SK-N-SH (cell line): ENCODE measurements at regions not wholly inside any gene's neighbourhood (a gene's known extent, or its start where the extent isn't known, plus 50 kb on each side); places are given as distances from the start of the nearest gene placed in this dataset.

Experiments
- CTCF ChIA-PET: fragments of 300-600, 350-600 bp; formaldehyde crosslinking; extraction: SDS; loops from one replicate; lab custom pipeline; 2021; lab: Yijun Ruan, JAX
- POLR2A ChIA-PET: fragments of 350-600 bp; sonication (Branson Sonifier 250); formaldehyde crosslinking; extraction: SDS; loops from one replicate; lab custom pipeline; 2020; ENCODE audit warnings: antibody characterized with exemption, inconsistent platforms; lab: Yijun Ruan, JAX
- DNase-seq: peaks from one replicate; pipeline ENCODE4 v3.0.0; 2012
- H2AFZ ChIP-seq: fragments of 200-600 bp; sonication (generic); 2 replicates; pipeline ENCODE4 v1.8.1; 2016; ENCODE audit warnings: antibody characterized with exemption, mild to moderate bottlenecking, low read depth
- H3F3A ChIP-seq: fragments of 200-600 bp; sonication (generic); replicated peaks from 2 replicates; pipeline ENCODE3; 2016; ENCODE audit warnings: antibody characterized with exemption, mild to moderate bottlenecking; ENCODE audit not compliant: insufficient read depth
- H3K27ac ChIP-seq, 2 experiments: fragments of 200-500 bp in 1 of 2; fragments of 200-600 bp in 1 of 2; sonication (Bioruptor generic) in 1 of 2; sonication (generic), shearing (Covaris generic) in 1 of 2; 2 replicates each; pipeline versions ENCODE4 v1.5.1 to v1.6.1; 2014 to 2016; ENCODE audit warnings: low read depth in 2 of 2, inconsistent platforms in 1 of 2, low read length in 1 of 2, mild to moderate bottlenecking in 1 of 2, mixed read lengths in 1 of 2
- H3K27me3 ChIP-seq: fragments of 200-600 bp; sonication (generic), shearing (Covaris generic); 2 replicates; pipeline ENCODE4 v1.6.1; 2016; ENCODE audit warnings: mixed run types; ENCODE audit not compliant: insufficient read depth
- H3K36me3 ChIP-seq, 2 experiments: fragments of 200-500 bp in 1 of 2; fragments of 200-600 bp in 1 of 2; sonication (Bioruptor generic) in 1 of 2; sonication (generic) in 1 of 2; replicated peaks in 1 of 2; 2 replicates each; pipeline versions ENCODE3 to v1.5.1; 2014 to 2016; ENCODE audit warnings: low read length in 1 of 2, mild to moderate bottlenecking in 1 of 2; ENCODE audit not compliant: insufficient read depth in 2 of 2, control insufficient read depth in 1 of 2
- H3K4me1 ChIP-seq, 2 experiments: fragments of 200-500 bp in 1 of 2; fragments of 200-600 bp in 1 of 2; sonication (Bioruptor generic) in 1 of 2; sonication (generic), shearing (Covaris generic) in 1 of 2; 2 replicates each; pipeline versions ENCODE4 v1.5.1 to v1.6.1; 2014 to 2016; ENCODE audit warnings: low read depth in 1 of 2, low read length in 1 of 2, mixed run types in 1 of 2; ENCODE audit not compliant: insufficient read depth in 2 of 2, control insufficient read depth in 1 of 2
- H3K4me2 ChIP-seq: fragments of 200-600 bp; sonication (generic), shearing (Covaris generic); 2 replicates; pipeline ENCODE4 v1.6.1; 2017; ENCODE audit warnings: mixed run types
- H3K4me3 ChIP-seq, 2 experiments: fragments of 200-500 bp in 1 of 2; fragments of 200-600 bp in 1 of 2; sonication (Bioruptor generic) in 1 of 2; sonication (generic), shearing (Covaris generic) in 1 of 2; 2 replicates each; pipeline versions ENCODE4 v1.5.1 to v1.8.1; 2014 to 2016; ENCODE audit warnings: low read depth in 2 of 2, inconsistent platforms in 1 of 2, low read length in 1 of 2, mild to moderate bottlenecking in 1 of 2, mixed read lengths in 1 of 2, moderate library complexity in 1 of 2
- H3K79me2 ChIP-seq: fragments of 200-600 bp; sonication (generic); 2 replicates; pipeline ENCODE4 v1.8.1; 2017; ENCODE audit warnings: mild to moderate bottlenecking; ENCODE audit not compliant: insufficient read depth
- H3K9ac ChIP-seq: fragments of 200-600 bp; sonication (generic); 2 replicates; pipeline ENCODE4 v1.6.1; 2017; ENCODE audit warnings: mixed run types
- H3K9me2 ChIP-seq: fragments of 200-600 bp; sonication (generic); 2 replicates; pipeline ENCODE4 v1.6.1; 2017; ENCODE audit warnings: mixed run types
- H3K9me3 ChIP-seq: fragments of 200-600 bp; sonication (generic); 2 replicates; pipeline ENCODE4 v1.6.1; 2017; ENCODE audit warnings: mixed run types, mild to moderate bottlenecking, moderate library complexity
- H4K20me1 ChIP-seq: fragments of 200-600 bp; sonication (generic); 2 replicates; pipeline ENCODE4 v1.6.1; 2017; ENCODE audit warnings: mild to moderate bottlenecking, mixed run types; ENCODE audit not compliant: insufficient read depth
- CHD2 ChIP-seq: fragments of 150-350 bp; IDR thresholded peaks from 2 replicates; pipeline ENCODE4 v1.6.1; 2018; ENCODE audit warnings: low read length; ENCODE audit not compliant: partially characterized antibody
- EP300 ChIP-seq, 2 experiments: IDR thresholded peaks; 2 replicates each; pipeline versions ENCODE4 v1.4.0 to v1.6.1; 2012; ENCODE audit warnings: borderline replicate concordance in 1 of 2, low read depth in 1 of 2, low read length in 1 of 2
- EZH2phosphoT487 ChIP-seq: fragments of 200-600 bp; sonication (generic); IDR thresholded peaks from 2 replicates; pipeline ENCODE4 v1.6.1; 2017; ENCODE audit warnings: low read depth, mixed run types, mild to moderate bottlenecking, antibody characterized with exemption, moderate library complexity, borderline replicate concordance
- FOSL2 ChIP-seq: IDR thresholded peaks from 2 replicates; pipeline ENCODE4 v1.4.0; 2012; ENCODE audit warnings: low read depth, mild to moderate bottlenecking, moderate library complexity, borderline replicate concordance
- FOXJ3 ChIP-seq: sonication (generic); formaldehyde crosslinking; IDR thresholded peaks from 2 replicates; pipeline ENCODE4 v1.5.1; 2020; ENCODE audit warnings: mild to moderate bottlenecking, missing genetic modification reagents
- JUND ChIP-seq: IDR thresholded peaks from 2 replicates; pipeline ENCODE4 v1.4.0; 2012
- MAX ChIP-seq: IDR thresholded peaks from 2 replicates; pipeline ENCODE4 v1.4.0; 2012; ENCODE audit warnings: low read depth
- MEF2A ChIP-seq: IDR thresholded peaks from 2 replicates; pipeline ENCODE4 v1.4.0; 2012; ENCODE audit warnings: low read depth, borderline replicate concordance
- PBX3 ChIP-seq: IDR thresholded peaks from 2 replicates; pipeline ENCODE4; 2012
- POLR2AphosphoS5 ChIP-seq: IDR thresholded peaks from 2 replicates; pipeline ENCODE4 v1.6.1; 2012; ENCODE audit warnings: low read depth, low read length
- RAD21 ChIP-seq: IDR thresholded peaks from 2 replicates; pipeline ENCODE4 v1.6.1; 2012; ENCODE audit warnings: mild to moderate bottlenecking, low read length
- RCOR1 ChIP-seq: fragments of 150-350 bp; IDR thresholded peaks from 2 replicates; pipeline ENCODE4 v1.6.1; 2017; ENCODE audit warnings: antibody characterized with exemption, low read length
- REST ChIP-seq: IDR thresholded peaks from 2 replicates; pipeline ENCODE4 v1.6.1; 2012; ENCODE audit warnings: mild to moderate bottlenecking, low read depth, low read length, moderate library complexity
- RFX5 ChIP-seq: IDR thresholded peaks from 2 replicates; pipeline ENCODE4 v1.6.1; 2012; ENCODE audit warnings: mild to moderate bottlenecking, improper control_type of control experiment, low read length
- RXRA ChIP-seq: IDR thresholded peaks from 2 replicates; pipeline ENCODE4 v1.4.0; 2012; ENCODE audit warnings: low read depth, mild to moderate bottlenecking, borderline replicate concordance
- SIN3A ChIP-seq: IDR thresholded peaks from 2 replicates; pipeline ENCODE4 v1.6.1; 2012; ENCODE audit warnings: low read depth, mild to moderate bottlenecking, low read length, moderate library complexity, borderline replicate concordance
- SMC3 ChIP-seq: IDR thresholded peaks from 2 replicates; pipeline ENCODE4 v1.6.1; 2012; ENCODE audit warnings: low read depth, low read length, improper control_type of control experiment
- TAF1 ChIP-seq: IDR thresholded peaks from 2 replicates; pipeline ENCODE4 v1.6.1; 2012; ENCODE audit warnings: low read depth, mild to moderate bottlenecking, low read length, moderate library complexity, borderline replicate concordance
- TCF12 ChIP-seq: IDR thresholded peaks from 2 replicates; pipeline ENCODE4 v1.4.0; 2012
- TEAD4 ChIP-seq: IDR thresholded peaks from 2 replicates; pipeline ENCODE4 v1.4.0; 2012; ENCODE audit warnings: mild to moderate bottlenecking, borderline replicate concordance; ENCODE audit not compliant: insufficient read depth
- YY1 ChIP-seq: IDR thresholded peaks from 2 replicates; pipeline ENCODE4 v1.4.0; 2012; ENCODE audit warnings: low read depth, mild to moderate bottlenecking
- WGBS: methylation state at CpG from one replicate; pipeline ENCODE4 v1.1.6; 2017; ENCODE audit warnings: low lambda C conversion rate; 5-methylcytosine and 5-hydroxymethylcytosine counted together
- TF ChIP-seq, protein P1 (sequence below): fragments of 200-600 bp; sonication (generic); IDR thresholded peaks from 2 replicates; pipeline ENCODE4 v1.6.1; 2017; ENCODE audit warnings: antibody characterized with exemption, mild to moderate bottlenecking, moderate library complexity

GRCh38 chr3:35065891-35066290, 573.4 kb upstream of the ARPP21 start:
- Histone ChIP-seq H3K9ac (no peak overlapping the region), H3K4me3 (no peak overlapping the region), H3K4me1 (peaks cover 0 to 2% of the 10 kb centered on the region in 2 experiments; a peak in 1 of 4 replicates), H3K9me3 (no peaks in the 10 kb centered on the region), H3K4me2 (no peak overlapping the region), H3K27me3 (no peaks in the 10 kb centered on the region), H3K9me2 (no peaks in the 10 kb centered on the region), H3K27ac (no peak overlapping the region)
- no peak for DNase-seq
- ChIA-PET POLR2A (no interaction called here), CTCF (no interaction called here)
- TF ChIP-seq FOXJ3 (CRISPR knock-in tag) (no peak), EP300 (IDR thresholded peaks at IDR 0.05; ENCODE audit: borderline replicate concordance in 1 of 2, low read depth in 1 of 2, low read length in 1 of 2) (no peak), YY1 (no peak), TCF12 (no peak), SMC3 (no peak), EZH2phosphoT487 (no peak), POLR2AphosphoS5 (no peak), CHD2 (no peak), TAF1 (no peak), PBX3 (no peak), RAD21 (no peak), MEF2A (no peak), TEAD4 (no peak)
- TF ChIP-seq, protein P1, sequence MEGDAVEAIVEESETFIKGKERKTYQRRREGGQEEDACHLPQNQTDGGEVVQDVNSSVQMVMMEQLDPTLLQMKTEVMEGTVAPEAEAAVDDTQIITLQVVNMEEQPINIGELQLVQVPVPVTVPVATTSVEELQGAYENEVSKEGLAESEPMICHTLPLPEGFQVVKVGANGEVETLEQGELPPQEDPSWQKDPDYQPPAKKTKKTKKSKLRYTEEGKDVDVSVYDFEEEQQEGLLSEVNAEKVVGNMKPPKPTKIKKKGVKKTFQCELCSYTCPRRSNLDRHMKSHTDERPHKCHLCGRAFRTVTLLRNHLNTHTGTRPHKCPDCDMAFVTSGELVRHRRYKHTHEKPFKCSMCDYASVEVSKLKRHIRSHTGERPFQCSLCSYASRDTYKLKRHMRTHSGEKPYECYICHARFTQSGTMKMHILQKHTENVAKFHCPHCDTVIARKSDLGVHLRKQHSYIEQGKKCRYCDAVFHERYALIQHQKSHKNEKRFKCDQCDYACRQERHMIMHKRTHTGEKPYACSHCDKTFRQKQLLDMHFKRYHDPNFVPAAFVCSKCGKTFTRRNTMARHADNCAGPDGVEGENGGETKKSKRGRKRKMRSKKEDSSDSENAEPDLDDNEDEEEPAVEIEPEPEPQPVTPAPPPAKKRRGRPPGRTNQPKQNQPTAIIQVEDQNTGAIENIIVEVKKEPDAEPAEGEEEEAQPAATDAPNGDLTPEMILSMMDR, result no peak
- TF ChIP-seq, all 33 proteins: peak for 0
- Histone ChIP-seq H3K79me2 (no peaks in the 10 kb centered on the region), H2AFZ (no peak overlapping the region), H4K20me1 (no peaks in the 10 kb centered on the region), H3K36me3 (no peaks in the 10 kb centered on the region), H3F3A (no peaks in the 10 kb centered on the region)
- WGBS, result 66% methylated on average over 1 of the region's 1 CpG

DNA sequence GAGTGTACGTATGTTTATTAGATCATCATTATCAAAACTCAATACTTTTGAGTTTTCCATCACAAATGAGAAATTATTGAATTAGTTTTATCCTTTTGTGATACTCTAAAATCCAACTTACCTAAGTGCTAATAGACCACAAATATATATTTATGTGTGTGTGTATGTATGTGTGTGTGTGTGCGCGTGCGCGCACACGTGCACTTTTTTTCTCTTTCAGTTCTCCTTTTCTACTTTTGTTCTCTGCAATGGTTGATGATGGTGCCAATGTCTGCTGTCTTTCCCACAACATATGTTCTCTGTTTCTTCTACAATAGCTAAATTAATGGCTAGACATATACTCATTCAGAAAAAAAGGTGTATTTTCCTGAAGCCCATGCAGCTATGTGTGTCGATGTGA, 571.6 kb upstream of the ARPP21 start:
- H3K9me2 ChIP-seq, result no peaks in the 10 kb centered on the region
- no peak overlapping the region for H3K4me3 ChIP-seq
- H3K4me1 ChIP-seq, result peaks cover 0 to 2% of the 10 kb centered on the region in 2 experiments; a peak in 1 of 4 replicates
- no peak overlapping the region for H3K9ac ChIP-seq
- no peaks in the 10 kb centered on the region for H4K20me1 ChIP-seq
- no peak for DNase-seq
- no peaks in the 10 kb centered on the region for H3F3A ChIP-seq
- no peaks in the 10 kb centered on the region for H3K9me3 ChIP-seq
- H3K27ac ChIP-seq, result no peak overlapping the region
- H3K36me3 ChIP-seq, result no peaks in the 10 kb centered on the region
- no peaks in the 10 kb centered on the region for H3K79me2 ChIP-seq
- H3K4me2 ChIP-seq, result no peak overlapping the region
- H2AFZ ChIP-seq, result no peak overlapping the region
- CTCF ChIA-PET, result no interaction called here
- 76% methylated on average over 7 of the region's 7 CpGs for WGBS
- POLR2A ChIA-PET, result no interaction called here
- H3K27me3 ChIP-seq, result no peaks in the 10 kb centered on the region
- TF ChIP-seq RCOR1, result no peak
- no peak for TF ChIP-seq REST
- TF ChIP-seq RXRA, result no peak
- no peak for TF ChIP-seq SIN3A
- TF ChIP-seq TEAD4, result no peak
- TF ChIP-seq RFX5, result no peak
- no peak for TF ChIP-seq TCF12
- no peak for TF ChIP-seq FOSL2
- no peak for TF ChIP-seq JUND
- TF ChIP-seq PBX3, result no peak
- no peak for TF ChIP-seq MAX
- no peak for TF ChIP-seq TAF1
- TF ChIP-seq RAD21, result no peak
- TF ChIP-seq CHD2, result no peak
